ENCODE measurements at regions not wholly inside any gene's neighbourhood (a gene's known extent, or its start where the extent isn't known, plus 50 kb on each side); places are given as distances from the start of the nearest gene placed in this dataset.

DNA sequence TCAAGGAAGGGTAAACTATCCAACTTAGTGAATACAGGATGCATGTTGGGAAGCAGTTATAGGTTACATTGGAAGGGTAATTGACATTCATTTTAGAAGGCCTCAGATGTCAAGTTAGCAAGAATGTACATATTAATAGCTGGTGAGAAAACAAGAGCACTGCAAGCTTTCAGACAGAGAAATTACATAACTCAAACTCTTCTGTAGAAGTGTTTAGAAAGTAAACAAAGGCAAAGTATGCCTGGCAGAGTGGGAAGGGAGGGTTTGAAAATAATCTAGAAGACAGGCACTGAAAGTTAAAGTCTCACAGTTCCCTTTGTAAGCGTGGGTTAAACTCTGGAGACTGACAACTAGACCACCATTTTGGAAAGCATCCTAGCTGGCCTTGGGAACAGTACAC, 406.2 kb downstream of the ANKRD50 start:
- FAIRE-seq: no peak
- Histone ChIP-seq H3K9me3 (ENCODE audit: control insufficient read depth, low read depth, low read length) (no peaks in the 10 kb centered on the region), H2AFZ (ENCODE audit: control insufficient read depth, low read length) (no peak overlapping the region), H3K79me2 (ENCODE audit: control insufficient read depth, insufficient read depth, low read length) (no peaks in the 10 kb centered on the region), H3K4me3 (ENCODE audit: control insufficient read depth in 2 of 3, extremely low read depth in 1 of 3, insufficient read depth in 2 of 3, low read depth in 1 of 3, low read length in 3 of 3) (no peak overlapping the region), H3K27ac (ENCODE audit: control insufficient read depth, insufficient read depth, low read length) (no peak overlapping the region), H3K27me3 (ENCODE audit: control insufficient read depth, extremely low read depth, insufficient read depth, low read length) (no peaks in the 10 kb centered on the region), H3K36me3 (ENCODE audit: control insufficient read depth in 2 of 2, extremely low read depth in 1 of 2, insufficient read depth in 2 of 2, low read length in 2 of 2) (no peaks in the 10 kb centered on the region), H3K9ac (ENCODE audit: control insufficient read depth, extremely low read depth, insufficient read depth, low read length) (no peak overlapping the region), H3K4me2 (ENCODE audit: control insufficient read depth, extremely low read depth, insufficient read depth, low read depth, low read length) (no peak overlapping the region), H4K20me1 (ENCODE audit: control insufficient read depth, extremely low read depth, insufficient read depth, low read length) (no peaks in the 10 kb centered on the region), H3K4me1 (ENCODE audit: control insufficient read depth, extremely low read depth, insufficient read depth, low read length) (no peaks in the 10 kb centered on the region), H3K9me1 (ENCODE audit: control insufficient read depth, extremely low read depth, insufficient read depth, low read length) (no peaks in the 10 kb centered on the region)
- DNase-seq (ENCODE audit: low read depth, low spot score): no peak
- no peak for TF ChIP-seq EZH2 (IDR thresholded peaks at IDR 0.05; ENCODE audit: low read length)
- dilution Hi-C loops (cut with MboI; ENCODE audit: extremely low pct_ligation_motif_present, low sequenced_read_pairs): no loop called here

DNA sequence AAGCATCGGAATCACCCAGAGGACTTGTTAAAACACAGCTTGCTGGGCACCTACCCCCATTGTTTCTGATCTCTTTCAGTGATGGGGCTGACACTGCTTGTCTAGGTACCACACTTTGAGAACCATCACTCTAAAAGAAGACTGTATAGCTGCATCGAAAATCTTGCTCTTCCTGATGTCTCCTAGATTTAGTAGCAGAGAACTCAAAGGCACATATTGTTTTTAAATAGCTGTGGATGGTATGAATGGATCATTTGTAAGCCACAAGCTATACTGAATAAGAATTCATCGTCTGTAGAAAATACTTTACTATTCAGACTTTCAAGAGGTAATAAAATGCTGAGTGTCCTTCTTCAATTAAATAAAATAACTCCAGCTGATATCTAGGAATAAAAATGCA, 405.4 kb downstream of the ANKRD50 start:
- H3K27ac ChIP-seq (ENCODE audit: control insufficient read depth, insufficient read depth, low read length): no peak overlapping the region
- H3K4me3 ChIP-seq (ENCODE audit: control insufficient read depth in 2 of 3, extremely low read depth in 1 of 3, insufficient read depth in 2 of 3, low read depth in 1 of 3, low read length in 3 of 3): no peak overlapping the region
- dilution Hi-C loops (cut with MboI; ENCODE audit: extremely low pct_ligation_motif_present, low sequenced_read_pairs): no loop called here

GRCh38 chr4:124318292-124318691, 394.2 kb downstream of the ANKRD50 start:
- Histone ChIP-seq H2AFZ (ENCODE audit: control insufficient read depth, low read length) (no peak overlapping the region), H3K79me2 (ENCODE audit: control insufficient read depth, insufficient read depth, low read length) (no peaks in the 10 kb centered on the region), H3K36me3 (ENCODE audit: control insufficient read depth in 2 of 2, extremely low read depth in 1 of 2, insufficient read depth in 2 of 2, low read length in 2 of 2) (no peaks in the 10 kb centered on the region), H3K27me3 (ENCODE audit: control insufficient read depth, extremely low read depth, insufficient read depth, low read length) (no peaks in the 10 kb centered on the region), H3K4me3 (ENCODE audit: control insufficient read depth in 2 of 3, extremely low read depth in 1 of 3, insufficient read depth in 2 of 3, low read depth in 1 of 3, low read length in 3 of 3) (no peak overlapping the region), H3K4me1 (ENCODE audit: control insufficient read depth, extremely low read depth, insufficient read depth, low read length) (no peaks in the 10 kb centered on the region), H3K9ac (ENCODE audit: control insufficient read depth, extremely low read depth, insufficient read depth, low read length) (no peak overlapping the region), H3K4me2 (ENCODE audit: control insufficient read depth, extremely low read depth, insufficient read depth, low read depth, low read length) (no peak overlapping the region), H4K20me1 (ENCODE audit: control insufficient read depth, extremely low read depth, insufficient read depth, low read length) (no peaks in the 10 kb centered on the region), H3K9me3 (ENCODE audit: control insufficient read depth, low read depth, low read length) (no peaks in the 10 kb centered on the region), H3K9me1 (ENCODE audit: control insufficient read depth, extremely low read depth, insufficient read depth, low read length) (no peaks in the 10 kb centered on the region), H3K27ac (ENCODE audit: control insufficient read depth, insufficient read depth, low read length) (no peak overlapping the region)
- DNase-seq (ENCODE audit: low read depth, low spot score) (no peak), FAIRE-seq (peak; percentile 5)
- TF ChIP-seq EZH2 (IDR thresholded peaks at IDR 0.05; ENCODE audit: low read length): no peak
- TF ChIP-seq, protein P1, sequence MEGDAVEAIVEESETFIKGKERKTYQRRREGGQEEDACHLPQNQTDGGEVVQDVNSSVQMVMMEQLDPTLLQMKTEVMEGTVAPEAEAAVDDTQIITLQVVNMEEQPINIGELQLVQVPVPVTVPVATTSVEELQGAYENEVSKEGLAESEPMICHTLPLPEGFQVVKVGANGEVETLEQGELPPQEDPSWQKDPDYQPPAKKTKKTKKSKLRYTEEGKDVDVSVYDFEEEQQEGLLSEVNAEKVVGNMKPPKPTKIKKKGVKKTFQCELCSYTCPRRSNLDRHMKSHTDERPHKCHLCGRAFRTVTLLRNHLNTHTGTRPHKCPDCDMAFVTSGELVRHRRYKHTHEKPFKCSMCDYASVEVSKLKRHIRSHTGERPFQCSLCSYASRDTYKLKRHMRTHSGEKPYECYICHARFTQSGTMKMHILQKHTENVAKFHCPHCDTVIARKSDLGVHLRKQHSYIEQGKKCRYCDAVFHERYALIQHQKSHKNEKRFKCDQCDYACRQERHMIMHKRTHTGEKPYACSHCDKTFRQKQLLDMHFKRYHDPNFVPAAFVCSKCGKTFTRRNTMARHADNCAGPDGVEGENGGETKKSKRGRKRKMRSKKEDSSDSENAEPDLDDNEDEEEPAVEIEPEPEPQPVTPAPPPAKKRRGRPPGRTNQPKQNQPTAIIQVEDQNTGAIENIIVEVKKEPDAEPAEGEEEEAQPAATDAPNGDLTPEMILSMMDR (optimal IDR thresholded peaks at IDR 0.05 in 1 of 3, IDR thresholded peaks at IDR 0.05 in 1 of 3, conservative IDR thresholded peaks at IDR 0.05 in 1 of 3; ENCODE audit: extremely low read depth in 1 of 3, insufficient read depth in 2 of 3, low read length in 3 of 3): no peak
- dilution Hi-C loops (cut with MboI; ENCODE audit: extremely low pct_ligation_motif_present, low sequenced_read_pairs): no loop called here

More for the DNA sequence above, 405.4 kb downstream of the ANKRD50 start:
- Histone ChIP-seq H3K4me1 (ENCODE audit: control insufficient read depth, extremely low read depth, insufficient read depth, low read length) (no peaks in the 10 kb centered on the region), H3K4me2 (ENCODE audit: control insufficient read depth, extremely low read depth, insufficient read depth, low read depth, low read length) (no peak overlapping the region), H3K79me2 (ENCODE audit: control insufficient read depth, insufficient read depth, low read length) (no peaks in the 10 kb centered on the region), H2AFZ (ENCODE audit: control insufficient read depth, low read length) (no peak overlapping the region), H3K9me3 (ENCODE audit: control insufficient read depth, low read depth, low read length) (no peaks in the 10 kb centered on the region), H3K36me3 (ENCODE audit: control insufficient read depth in 2 of 2, extremely low read depth in 1 of 2, insufficient read depth in 2 of 2, low read length in 2 of 2) (no peaks in the 10 kb centered on the region), H3K9ac (ENCODE audit: control insufficient read depth, extremely low read depth, insufficient read depth, low read length) (no peak overlapping the region), H3K9me1 (ENCODE audit: control insufficient read depth, extremely low read depth, insufficient read depth, low read length) (no peaks in the 10 kb centered on the region), H3K27me3 (ENCODE audit: control insufficient read depth, extremely low read depth, insufficient read depth, low read length) (no peaks in the 10 kb centered on the region), H4K20me1 (ENCODE audit: control insufficient read depth, extremely low read depth, insufficient read depth, low read length) (no peaks in the 10 kb centered on the region)
- TF ChIP-seq, protein P1 (optimal IDR thresholded peaks at IDR 0.05 in 1 of 3, IDR thresholded peaks at IDR 0.05 in 1 of 3, conservative IDR thresholded peaks at IDR 0.05 in 1 of 3; ENCODE audit: extremely low read depth in 1 of 3, insufficient read depth in 2 of 3, low read length in 3 of 3): no peak
- no peak for TF ChIP-seq EZH2 (IDR thresholded peaks at IDR 0.05; ENCODE audit: low read length)
- FAIRE-seq (no peak), DNase-seq (ENCODE audit: low read depth, low spot score) (no peak)
